ENCODE measurements at regions not wholly inside any gene's neighbourhood (a gene's known extent, or its start where the extent isn't known, plus 50 kb on each side); places are given as distances from the start of the nearest gene placed in this dataset.

GRCh38 chr1:117679299-117679698 is 73.5 kb downstream of the TENT5C start:
- no peak for TF ChIP-seq CTCF (conservative IDR thresholded peaks at IDR 0.05)
- no peak for TF ChIP-seq ZFX (IDR thresholded peaks at IDR 0.05)
